HepG2 (cell line): ENCODE measurements at regions not wholly inside any gene's neighbourhood (a gene's known extent, or its start where the extent isn't known, plus 50 kb on each side); places are given as distances from the start of the nearest gene placed in this dataset.

Experiments
- ATAC-seq: fragments of 200-7000 bp; cut with Tn5 transposase; 3 replicates; pipeline ENCODE4 v1.9.1; 2020; ENCODE audit warnings: mild to moderate bottlenecking, moderate library complexity
- BruUV-seq: library from RNA; stranded (reverse); fragments of 400-500 nt; replicated peaks from 2 replicates; lab custom pipeline; 2021; lab: Mats Ljungman, UMichigan
- CTCF ChIA-PET: fragments of 300-600 bp; formaldehyde crosslinking; extraction: SDS; loops from one replicate; lab custom pipeline; 2021; ENCODE audit warnings: low total read pairs, inconsistent platforms, low intra/inter-chr PET ratio; lab: Yijun Ruan, JAX
- POLR2A ChIA-PET: fragments of 350-600 bp; sonication (Branson Sonifier 250); formaldehyde crosslinking; loops from one replicate; lab custom pipeline; 2020; ENCODE audit warnings: antibody characterized with exemption, inconsistent platforms; lab: Yijun Ruan, JAX
- DNase-seq: peaks from one replicate; pipeline ENCODE4 v3.0.0-alpha.2; 2015; ENCODE audit warnings: low spot score
- FAIRE-seq: peaks from 3 replicates; lab custom pipeline; 2011; peaks lifted over from hg19 to GRCh38; lab: Jason Lieb, UNC
- H2AFZ ChIP-seq: one replicate; pipeline ENCODE4 v1.6.1; 2011; ENCODE audit warnings: low read length, inconsistent platforms
- H3K27ac ChIP-seq: fragments of 300-600 bp; 3 replicates; pipeline ENCODE4 v1.8.0; 2011; ENCODE audit warnings: mixed run types, mild to moderate bottlenecking, mixed read lengths, low read length, inconsistent platforms; ENCODE audit not compliant: insufficient read depth; ENCODE audit errors: extremely low read length
- H3K27me3 ChIP-seq, 2 experiments: fragments of 200-600 bp in 1 of 2; 2 replicates in 1 of 2; 3 replicates in 1 of 2; pipeline versions ENCODE4 v1.6.0 to v1.8.0; 2011; ENCODE audit warnings: low read length in 2 of 2, mild to moderate bottlenecking in 2 of 2, moderate library complexity in 2 of 2, inconsistent platforms in 1 of 2; ENCODE audit not compliant: insufficient read depth in 2 of 2, control insufficient read depth in 1 of 2
- H3K36me3 ChIP-seq, 2 experiments: fragments of 200-600 bp in 1 of 2; replicated peaks in 1 of 2; 2 replicates in 1 of 2; 3 replicates in 1 of 2; pipeline versions ENCODE4 v1.5.1 to v1.8.0; 2011; ENCODE audit warnings: low read length in 2 of 2, inconsistent platforms in 1 of 2; ENCODE audit not compliant: insufficient read depth in 2 of 2, control insufficient read depth in 1 of 2
- H3K4me1 ChIP-seq: 2 replicates; pipeline ENCODE4 v1.5.1; 2012; ENCODE audit warnings: low read length, inconsistent platforms; ENCODE audit not compliant: insufficient read depth
- H3K4me2 ChIP-seq: 2 replicates; pipeline ENCODE4 v1.6.0; 2011; ENCODE audit warnings: low read depth, low read length, inconsistent platforms
- H3K4me3 ChIP-seq, 3 experiments: fragments of 200-600 bp in 1 of 3; sonication (generic), shearing (Covaris generic) in 1 of 3; replicated peaks in 1 of 3; 2 replicates each; pipeline ENCODE4 v1.5.1; 2011 to 2016; ENCODE audit warnings: low read length in 3 of 3, inconsistent platforms in 2 of 3, low read depth in 2 of 3, mild to moderate bottlenecking in 2 of 3, control low read depth in 1 of 3, mixed read lengths in 1 of 3; ENCODE audit not compliant: insufficient read depth in 1 of 3
- H3K79me2 ChIP-seq: one replicate; pipeline ENCODE4 v1.6.1; 2011; ENCODE audit warnings: low read length, inconsistent platforms; ENCODE audit not compliant: insufficient read depth
- H3K9ac ChIP-seq: 2 replicates; pipeline ENCODE4 v1.6.0; 2011; ENCODE audit warnings: mild to moderate bottlenecking, low read depth, low read length, inconsistent platforms; ENCODE audit not compliant: insufficient read depth
- H3K9me3 ChIP-seq: 2 replicates; pipeline ENCODE4 v1.5.1; 2012; ENCODE audit warnings: mild to moderate bottlenecking, low read length
- H4K20me1 ChIP-seq: 2 replicates; pipeline ENCODE4 v1.6.0; 2011; ENCODE audit warnings: inconsistent platforms, mild to moderate bottlenecking, low read length, moderate library complexity; ENCODE audit not compliant: insufficient read depth
- MAFF ChIP-seq: IDR thresholded peaks from 2 replicates; pipeline ENCODE4 v1.6.1; 2011; ENCODE audit warnings: low read depth, low read length, improper control_type of control experiment
- MAFK ChIP-seq, 2 experiments: IDR thresholded peaks in 1 of 2; conservative IDR thresholded peaks in 1 of 2; 2 replicates each; pipeline ENCODE4 v1.6.1; 2011; ENCODE audit warnings: improper control_type of control experiment in 2 of 2, low read length in 2 of 2
- ZNF589 ChIP-seq: sonication (generic); formaldehyde crosslinking; conservative IDR thresholded peaks from 2 replicates; pipeline ENCODE4 v1.8.0; 2022; ENCODE audit warnings: mild to moderate bottlenecking, moderate library complexity, missing genetic modification reagents
- WGBS: methylation state at CpG from one replicate; pipeline ENCODE4 v1.1.6; 2017; ENCODE audit warnings: low lambda C conversion rate; 5-methylcytosine and 5-hydroxymethylcytosine counted together
- in situ Hi-C: cut with HindIII; loops from 2 replicates; pipeline ENCODE4 v1.10.0; 2017; ENCODE audit warnings: low pct_unique_long_range_greater_than_20kb; ENCODE audit not compliant: extremely low pct_ligation_motif_present
- intact Hi-C: fragments of 100-400 bp; cut with micrococcal nuclease; formaldehyde crosslinking; loops from one replicate; pipeline ENCODE4 v1.10.0; 2022; ENCODE audit not compliant: unreplicated experiment
- TF ChIP-seq, protein P1 (sequence below), 2 experiments: IDR thresholded peaks; 2 replicates each; pipeline ENCODE4 v1.6.1; 2011 to 2012; ENCODE audit warnings: low read length in 2 of 2, borderline replicate concordance in 1 of 2, low read depth in 1 of 2, mild to moderate bottlenecking in 1 of 2, moderate library complexity in 1 of 2

DNA sequence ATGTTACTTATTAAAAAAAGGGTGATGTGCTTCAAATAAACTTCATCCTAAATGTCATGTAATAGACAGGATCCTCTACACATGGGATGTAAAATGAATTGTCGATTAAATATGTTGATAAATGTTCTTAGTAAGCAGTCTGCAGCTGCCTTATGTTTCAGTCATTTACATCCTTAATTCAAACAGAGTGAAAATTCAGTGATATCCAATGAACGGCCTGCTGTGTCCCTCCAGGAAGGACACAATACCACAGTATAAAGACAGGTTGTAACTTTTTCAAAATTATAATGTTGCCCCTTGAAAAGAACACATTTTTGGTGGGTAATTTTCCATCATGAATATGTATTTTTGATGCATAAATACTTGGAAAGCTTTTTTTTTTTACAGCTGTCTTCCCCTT, 266.5 kb upstream of the SEMA3A start (continued):
- TF ChIP-seq, protein P1, sequence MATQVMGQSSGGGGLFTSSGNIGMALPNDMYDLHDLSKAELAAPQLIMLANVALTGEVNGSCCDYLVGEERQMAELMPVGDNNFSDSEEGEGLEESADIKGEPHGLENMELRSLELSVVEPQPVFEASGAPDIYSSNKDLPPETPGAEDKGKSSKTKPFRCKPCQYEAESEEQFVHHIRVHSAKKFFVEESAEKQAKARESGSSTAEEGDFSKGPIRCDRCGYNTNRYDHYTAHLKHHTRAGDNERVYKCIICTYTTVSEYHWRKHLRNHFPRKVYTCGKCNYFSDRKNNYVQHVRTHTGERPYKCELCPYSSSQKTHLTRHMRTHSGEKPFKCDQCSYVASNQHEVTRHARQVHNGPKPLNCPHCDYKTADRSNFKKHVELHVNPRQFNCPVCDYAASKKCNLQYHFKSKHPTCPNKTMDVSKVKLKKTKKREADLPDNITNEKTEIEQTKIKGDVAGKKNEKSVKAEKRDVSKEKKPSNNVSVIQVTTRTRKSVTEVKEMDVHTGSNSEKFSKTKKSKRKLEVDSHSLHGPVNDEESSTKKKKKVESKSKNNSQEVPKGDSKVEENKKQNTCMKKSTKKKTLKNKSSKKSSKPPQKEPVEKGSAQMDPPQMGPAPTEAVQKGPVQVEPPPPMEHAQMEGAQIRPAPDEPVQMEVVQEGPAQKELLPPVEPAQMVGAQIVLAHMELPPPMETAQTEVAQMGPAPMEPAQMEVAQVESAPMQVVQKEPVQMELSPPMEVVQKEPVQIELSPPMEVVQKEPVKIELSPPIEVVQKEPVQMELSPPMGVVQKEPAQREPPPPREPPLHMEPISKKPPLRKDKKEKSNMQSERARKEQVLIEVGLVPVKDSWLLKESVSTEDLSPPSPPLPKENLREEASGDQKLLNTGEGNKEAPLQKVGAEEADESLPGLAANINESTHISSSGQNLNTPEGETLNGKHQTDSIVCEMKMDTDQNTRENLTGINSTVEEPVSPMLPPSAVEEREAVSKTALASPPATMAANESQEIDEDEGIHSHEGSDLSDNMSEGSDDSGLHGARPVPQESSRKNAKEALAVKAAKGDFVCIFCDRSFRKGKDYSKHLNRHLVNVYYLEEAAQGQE (IDR thresholded peaks at IDR 0.05; ENCODE audit: borderline replicate concordance in 1 of 2, low read depth in 1 of 2, low read length in 2 of 2): no peak

DNA sequence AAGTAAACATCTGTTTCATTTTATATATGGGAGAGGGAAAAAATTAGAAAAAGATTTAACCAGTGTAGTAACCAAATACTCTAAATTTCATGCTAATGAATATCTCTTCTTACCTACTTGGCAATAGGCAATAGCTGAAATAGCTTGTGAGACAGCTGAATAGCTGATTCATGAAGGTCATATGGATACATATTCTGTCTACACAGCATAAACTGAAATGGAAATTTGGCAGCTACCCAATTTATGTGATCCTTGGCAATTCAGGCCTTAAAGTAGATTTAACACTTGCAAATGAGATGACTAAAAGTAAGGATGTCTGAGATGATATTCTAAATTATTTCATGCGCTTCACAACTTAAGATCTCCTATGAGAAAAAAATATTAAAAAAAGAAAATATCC, 261.2 kb upstream of the SEMA3A start:
- CTCF ChIA-PET: no interaction called here
- WGBS: 50% methylated on average over 1 of the region's 1 CpG
- Histone ChIP-seq H3K9ac (no peak overlapping the region), H3K36me3 (no peaks in the 10 kb centered on the region), H3K4me2 (no peak overlapping the region), H4K20me1 (no peaks in the 10 kb centered on the region), H3K79me2 (no peaks in the 10 kb centered on the region), H2AFZ (no peak overlapping the region), H3K4me3 (no peak overlapping the region), H3K4me1 (peaks cover 13% of the 10 kb centered on the region), H3K9me3 (no peaks in the 10 kb centered on the region), H3K27ac (no peak overlapping the region), H3K27me3 (no peaks in the 10 kb centered on the region)
- FAIRE-seq (no peak), ATAC-seq (no peak), DNase-seq (no peak)
- intact Hi-C loops (loop anchor here (2.0 kb wide), 1 partner anchor 479 kb away; no protein-coding TSS in a partner anchor), in situ Hi-C loops (loop anchor here (10.0 kb wide), 1 partner anchor 481 kb away; no protein-coding TSS in a partner anchor)
- POLR2A ChIA-PET: no interaction called here
- no TSS peak for BruUV-seq
- peak; percentile 82 to 87 for TF ChIP-seq MAFK (conservative IDR thresholded peaks at IDR 0.05 in 1 of 2, IDR thresholded peaks at IDR 0.05 in 1 of 2; ENCODE audit: low read length in 2 of 2)
- TF ChIP-seq ZNF589 (CRISPR knock-in tag): no peak
- TF ChIP-seq MAFF: peak; percentile 85
